ENCODE measurements at regions not wholly inside any gene's neighbourhood (a gene's known extent, or its start where the extent isn't known, plus 50 kb on each side); places are given as distances from the start of the nearest gene placed in this dataset.

GRCh38 chr2:104027321-104027720 is 826.6 kb upstream of the POU3F3 start:
- TF ChIP-seq POLR2A (IDR thresholded peaks at IDR 0.05; ENCODE audit: low read length) (no peak), GATA1 (IDR thresholded peaks at IDR 0.05; ENCODE audit: low read depth, low read length) (no peak)
